ENCODE measurements at regions not wholly inside any gene's neighbourhood (a gene's known extent, or its start where the extent isn't known, plus 50 kb on each side); places are given as distances from the start of the nearest gene placed in this dataset.

- TF ChIP-seq GATA3 (IDR thresholded peaks at IDR 0.05; ENCODE audit: low read depth, low read length) (no peak), GATA2 (IDR thresholded peaks at IDR 0.05; ENCODE audit: low read depth, low read length) (no peak)
These were observed 822.5 kb upstream of the SLITRK5 start for GRCh38 chr13:86848716-86849115.
